Activated CD4-positive, alpha-beta T cell treated with anti-CD3 and anti-CD28 coated beads, Interleukin-2, Interleukin-6, amounts not matched to agents 100 ng/mL and 50 ng/mL, durations not matched to agents 16 hours and 8 hours (primary cell): ENCODE measurements at regions not wholly inside any gene's neighbourhood (a gene's known extent, or its start where the extent isn't known, plus 50 kb on each side); places are given as distances from the start of the nearest gene placed in this dataset.

Experiments
- DNase-seq: peaks from one replicate; pipeline ENCODE4 v3.0.0-alpha.2; 2020

- no peak for DNase-seq
These were observed 106.5 kb downstream of the CDH26 start for GRCh38 chr20:60064554-60065196.

GRCh38 chr20:60065741-60066437 is 107.7 kb downstream of the CDH26 start:
- no peak for DNase-seq

- no peak for DNase-seq
These were observed 108.2 kb downstream of the CDH26 start for GRCh38 chr20:60066438-60066823.

- no peak for DNase-seq
These were observed 110.3 kb downstream of the CDH26 start for GRCh38 chr20:60068509-60068908.

- DNase-seq, result no peak
These were observed 111.4 kb downstream of the CDH26 start for GRCh38 chr20:60069656-60070055.

GRCh38 chr20:60070791-60071190 is 112.6 kb downstream of the CDH26 start:
- DNase-seq, result no peak

- no peak for DNase-seq
These were observed 113.7 kb downstream of the CDH26 start for GRCh38 chr20:60071965-60072364.

GRCh38 chr20:60073086-60073485 is 114.9 kb downstream of the CDH26 start:
- DNase-seq, result no peak

GRCh38 chr20:60073504-60073903 is 115.3 kb downstream of the CDH26 start:
- DNase-seq, result no peak

GRCh38 chr20:60074276-60074675 is 116.1 kb downstream of the CDH26 start:
- no peak for DNase-seq

- no peak for DNase-seq
These were observed 120.4 kb downstream of the CDH26 start for GRCh38 chr20:60078351-60079250.

- DNase-seq, result no peak
These were observed 122.2 kb downstream of the CDH26 start for GRCh38 chr20:60080401-60080800.

GRCh38 chr20:60085551-60086132 is 127.4 kb downstream of the CDH26 start:
- DNase-seq, result no peak

GRCh38 chr20:60086821-60087562 is 128.8 kb downstream of the CDH26 start:
- DNase-seq, result no peak

- no peak for DNase-seq
These were observed 129.4 kb downstream of the CDH26 start for GRCh38 chr20:60087563-60088105.

GRCh38 chr20:60088236-60088635 is 130.0 kb downstream of the CDH26 start:
- DNase-seq, result no peak

- no peak for DNase-seq
These were observed 132.4 kb downstream of the CDH26 start for GRCh38 chr20:60090631-60091030.

GRCh38 chr20:60091305-60091704 is 133.1 kb downstream of the CDH26 start:
- DNase-seq, result no peak

GRCh38 chr20:60091861-60092260 is 133.6 kb downstream of the CDH26 start:
- DNase-seq, result no peak

GRCh38 chr20:60092729-60093128 is 134.5 kb downstream of the CDH26 start:
- DNase-seq, result no peak

- no peak for DNase-seq
These were observed 137.2 kb downstream of the CDH26 start for GRCh38 chr20:60095456-60095855.

- no peak for DNase-seq
These were observed 137.9 kb downstream of the CDH26 start for GRCh38 chr20:60096166-60096565.
